ENCODE measurements at regions not wholly inside any gene's neighbourhood (a gene's known extent, or its start where the extent isn't known, plus 50 kb on each side); places are given as distances from the start of the nearest gene placed in this dataset.

GRCh38 chr11:134522782-134523570, 110.9 kb upstream of the B3GAT1 start:
- Histone ChIP-seq H3K9ac (ENCODE audit: low read length) (no peak overlapping the region), H3K4me3 (replicated peaks in 1 of 2; ENCODE audit: low read depth in 1 of 2, low read length in 2 of 2) (no peak overlapping the region), H3K4me2 (ENCODE audit: low read length) (no peak overlapping the region), H3K27me3 (ENCODE audit: insufficient read depth, low read length) (peaks cover 10% of the 10 kb centered on the region; the same call in 1 of the 2 replicates), H3K4me1 (ENCODE audit: control insufficient read depth in 1 of 2, insufficient read depth in 2 of 2, low read length in 2 of 2) (no peaks in the 10 kb centered on the region), H3K36me3 (ENCODE audit: control insufficient read depth in 1 of 2, insufficient read depth in 2 of 2, low read length in 2 of 2) (no peaks in the 10 kb centered on the region), H3K27ac (ENCODE audit: low read depth, low read length) (no peak overlapping the region), H3K79me2 (ENCODE audit: insufficient read depth, low read length) (no peaks in the 10 kb centered on the region), H4K20me1 (ENCODE audit: insufficient read depth) (no peaks in the 10 kb centered on the region), H3K9me3 (ENCODE audit: control insufficient read depth in 1 of 2, insufficient read depth in 1 of 2, low read depth in 1 of 2, low read length in 2 of 2) (no peaks in the 10 kb centered on the region), H3K9me2 (ENCODE audit: insufficient read depth) (no peaks in the 10 kb centered on the region), H2AFZ (ENCODE audit: low read depth, low read length, poor library complexity, severe bottlenecking) (no peak overlapping the region)
- TF ChIP-seq JUND (IDR thresholded peaks at IDR 0.05) (no peak), EGR1 (IDR thresholded peaks at IDR 0.05; ENCODE audit: low read depth) (no peak), SIN3A (IDR thresholded peaks at IDR 0.05; ENCODE audit: low read depth) (no peak), POLR2AphosphoS5 (IDR thresholded peaks at IDR 0.05; ENCODE audit: low read depth, low read length) (no peak), POLR2A (IDR thresholded peaks at IDR 0.05; ENCODE audit: borderline replicate concordance, extremely low read depth, insufficient read depth, insufficient read length) (no peak), ZBTB33 (IDR thresholded peaks at IDR 0.05; ENCODE audit: extremely low read depth, insufficient replicate concordance, low read length) (no peak), ZNF274 (IDR thresholded peaks at IDR 0.05; ENCODE audit: low read depth, low read length) (no peak), YY1 (IDR thresholded peaks at IDR 0.05; ENCODE audit: extremely low read depth, insufficient replicate concordance, low read depth, low read length) (no peak), MAX (IDR thresholded peaks at IDR 0.05) (no peak), SP1 (IDR thresholded peaks at IDR 0.05; ENCODE audit: low read depth) (no peak), ELF1 (IDR thresholded peaks at IDR 0.05; ENCODE audit: borderline replicate concordance, low read depth) (no peak), FOSL1 (IDR thresholded peaks at IDR 0.05; ENCODE audit: low read depth) (no peak), CBX3 (IDR thresholded peaks at IDR 0.05; ENCODE audit: low read depth) (no peak)
- RAD21 ChIA-PET (ENCODE audit: low non-redundant PET in 1 of 2, low total read pairs in 2 of 2, uncharacterized antibody in 2 of 2, unreplicated experiment in 2 of 2), result no interaction called here
- ATAC-seq (no peak), DNase-seq (ENCODE audit: low read depth, low spot score) (no peak)
- BruUV-seq (replicated peaks), result no TSS peak
- POLR2A ChIA-PET, result no interaction called here
- intact Hi-C loops (cut with micrococcal nuclease), result no loop called here
- CTCF ChIA-PET, result no interaction called here

Measured in HCT116 (cell line).